ENCODE measurements at regions not wholly inside any gene's neighbourhood (a gene's known extent, or its start where the extent isn't known, plus 50 kb on each side); places are given as distances from the start of the nearest gene placed in this dataset.

GRCh38 chr4:104966349-104967033 lies 180.2 kb upstream of the TET2 start (continued):
- peak; percentile 68; the same call in 1 of the 2 replicates for TF ChIP-seq FOXM1 (IDR thresholded peaks at IDR 0.05; ENCODE audit: low read depth, low read length)
- TF ChIP-seq ZNF384 (IDR thresholded peaks at IDR 0.05; ENCODE audit: borderline replicate concordance, low read depth, low read length): no peak
- TF ChIP-seq IKZF1 (conservative IDR thresholded peaks at IDR 0.05): 0 out of 2 replicates have a peak, but pooled peaks have one; percentile 13
- TF ChIP-seq, protein P1, sequence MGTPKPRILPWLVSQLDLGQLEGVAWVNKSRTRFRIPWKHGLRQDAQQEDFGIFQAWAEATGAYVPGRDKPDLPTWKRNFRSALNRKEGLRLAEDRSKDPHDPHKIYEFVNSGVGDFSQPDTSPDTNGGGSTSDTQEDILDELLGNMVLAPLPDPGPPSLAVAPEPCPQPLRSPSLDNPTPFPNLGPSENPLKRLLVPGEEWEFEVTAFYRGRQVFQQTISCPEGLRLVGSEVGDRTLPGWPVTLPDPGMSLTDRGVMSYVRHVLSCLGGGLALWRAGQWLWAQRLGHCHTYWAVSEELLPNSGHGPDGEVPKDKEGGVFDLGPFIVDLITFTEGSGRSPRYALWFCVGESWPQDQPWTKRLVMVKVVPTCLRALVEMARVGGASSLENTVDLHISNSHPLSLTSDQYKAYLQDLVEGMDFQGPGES (IDR thresholded peaks at IDR 0.05): no peak
- peak; percentile 76; the same call in 1 of the 2 replicates for TF ChIP-seq JUND (IDR thresholded peaks at IDR 0.05; ENCODE audit: low read depth, low read length)
- TF ChIP-seq EED (IDR thresholded peaks at IDR 0.05; ENCODE audit: low read depth): 0 out of 2 replicates have a peak, but pooled peaks have one; percentile 60
- TF ChIP-seq RAD21 (IDR thresholded peaks at IDR 0.05; ENCODE audit: insufficient read depth, low read depth, low read length): peak; percentile 23; the same call in 1 of the 2 replicates
- TF ChIP-seq ZNF24 (IDR thresholded peaks at IDR 0.05): peak; percentile 91
- TF ChIP-seq SIX5 (IDR thresholded peaks at IDR 0.05; ENCODE audit: low read depth, low read length, severe bottlenecking): no peak
- TF ChIP-seq POLR2A (IDR thresholded peaks at IDR 0.05; ENCODE audit: low read depth, low read length): no peak
- 0 out of 2 replicates have a peak, but pooled peaks have one; percentile 44 for TF ChIP-seq CBFB (IDR thresholded peaks at IDR 0.05; ENCODE audit: low read depth)
- TF ChIP-seq SRF (IDR thresholded peaks at IDR 0.05; ENCODE audit: low read depth in 2 of 2, low read length in 2 of 2): no peak
- no peak for TF ChIP-seq STAT1 (conservative IDR thresholded peaks at IDR 0.05)
- no peak for TF ChIP-seq BACH1 (IDR thresholded peaks at IDR 0.05; ENCODE audit: borderline replicate concordance)
- TF ChIP-seq SMARCA5 (IDR thresholded peaks at IDR 0.05): no peak
- no peak for TF ChIP-seq MEF2B (IDR thresholded peaks at IDR 0.05; ENCODE audit: partially characterized antibody, poor library complexity, severe bottlenecking)
- no peak for TF ChIP-seq BHLHE40 (IDR thresholded peaks at IDR 0.05; ENCODE audit: borderline replicate concordance in 1 of 2, low read depth in 2 of 2, low read length in 1 of 2)
- no peak for TF ChIP-seq GATAD2B (conservative IDR thresholded peaks at IDR 0.05; ENCODE audit: low read depth)
- TF ChIP-seq ZBED1 (IDR thresholded peaks at IDR 0.05; ENCODE audit: borderline replicate concordance): peak; percentile 68; the same call in 1 of the 2 replicates
- TF ChIP-seq, protein P2, sequence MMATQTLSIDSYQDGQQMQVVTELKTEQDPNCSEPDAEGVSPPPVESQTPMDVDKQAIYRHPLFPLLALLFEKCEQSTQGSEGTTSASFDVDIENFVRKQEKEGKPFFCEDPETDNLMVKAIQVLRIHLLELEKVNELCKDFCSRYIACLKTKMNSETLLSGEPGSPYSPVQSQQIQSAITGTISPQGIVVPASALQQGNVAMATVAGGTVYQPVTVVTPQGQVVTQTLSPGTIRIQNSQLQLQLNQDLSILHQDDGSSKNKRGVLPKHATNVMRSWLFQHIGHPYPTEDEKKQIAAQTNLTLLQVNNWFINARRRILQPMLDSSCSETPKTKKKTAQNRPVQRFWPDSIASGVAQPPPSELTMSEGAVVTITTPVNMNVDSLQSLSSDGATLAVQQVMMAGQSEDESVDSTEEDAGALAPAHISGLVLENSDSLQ (IDR thresholded peaks at IDR 0.05): peak; percentile 92
- TF ChIP-seq NR2F1 (conservative IDR thresholded peaks at IDR 0.05): no peak
- TF ChIP-seq, protein P3, sequence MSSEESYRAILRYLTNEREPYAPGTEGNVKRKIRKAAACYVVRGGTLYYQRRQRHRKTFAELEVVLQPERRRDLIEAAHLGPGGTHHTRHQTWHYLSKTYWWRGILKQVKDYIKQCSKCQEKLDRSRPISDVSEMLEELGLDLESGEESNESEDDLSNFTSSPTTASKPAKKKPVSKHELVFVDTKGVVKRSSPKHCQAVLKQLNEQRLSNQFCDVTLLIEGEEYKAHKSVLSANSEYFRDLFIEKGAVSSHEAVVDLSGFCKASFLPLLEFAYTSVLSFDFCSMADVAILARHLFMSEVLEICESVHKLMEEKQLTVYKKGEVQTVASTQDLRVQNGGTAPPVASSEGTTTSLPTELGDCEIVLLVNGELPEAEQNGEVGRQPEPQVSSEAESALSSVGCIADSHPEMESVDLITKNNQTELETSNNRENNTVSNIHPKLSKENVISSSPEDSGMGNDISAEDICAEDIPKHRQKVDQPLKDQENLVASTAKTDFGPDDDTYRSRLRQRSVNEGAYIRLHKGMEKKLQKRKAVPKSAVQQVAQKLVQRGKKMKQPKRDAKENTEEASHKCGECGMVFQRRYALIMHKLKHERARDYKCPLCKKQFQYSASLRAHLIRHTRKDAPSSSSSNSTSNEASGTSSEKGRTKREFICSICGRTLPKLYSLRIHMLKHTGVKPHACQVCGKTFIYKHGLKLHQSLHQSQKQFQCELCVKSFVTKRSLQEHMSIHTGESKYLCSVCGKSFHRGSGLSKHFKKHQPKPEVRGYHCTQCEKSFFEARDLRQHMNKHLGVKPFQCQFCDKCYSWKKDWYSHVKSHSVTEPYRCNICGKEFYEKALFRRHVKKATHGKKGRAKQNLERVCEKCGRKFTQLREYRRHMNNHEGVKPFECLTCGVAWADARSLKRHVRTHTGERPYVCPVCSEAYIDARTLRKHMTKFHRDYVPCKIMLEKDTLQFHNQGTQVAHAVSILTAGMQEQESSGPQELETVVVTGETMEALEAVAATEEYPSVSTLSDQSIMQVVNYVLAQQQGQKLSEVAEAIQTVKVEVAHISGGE (CRISPR knock-in tag; IDR thresholded peaks at IDR 0.05): no peak
- no peak for TF ChIP-seq STAT3 (IDR thresholded peaks at IDR 0.05; ENCODE audit: low read depth, low read length)
- no peak for TF ChIP-seq RELA (IDR thresholded peaks at IDR 0.05; ENCODE audit: borderline replicate concordance, partially characterized antibody)
- no peak; the same call in none of the 2 replicates for TF ChIP-seq TBL1XR1 (IDR thresholded peaks at IDR 0.05; ENCODE audit: low read depth, low read length)
- TF ChIP-seq NFXL1 (IDR thresholded peaks at IDR 0.05; ENCODE audit: borderline replicate concordance): no peak

Measured in GM12878 (cell line).